HG02981 (cell line): ENCODE measurements at regions not wholly inside any gene's neighbourhood (a gene's known extent, or its start where the extent isn't known, plus 50 kb on each side); places are given as distances from the start of the nearest gene placed in this dataset.

Source experiments
- ATAC-seq: cut with Tn5 transposase; IDR thresholded peaks from one replicate; pipeline ENCODE4 v1.9.1; 2021; ENCODE audit warnings: mild to moderate bottlenecking, moderate library complexity; ENCODE audit not compliant: unreplicated experiment

DNA sequence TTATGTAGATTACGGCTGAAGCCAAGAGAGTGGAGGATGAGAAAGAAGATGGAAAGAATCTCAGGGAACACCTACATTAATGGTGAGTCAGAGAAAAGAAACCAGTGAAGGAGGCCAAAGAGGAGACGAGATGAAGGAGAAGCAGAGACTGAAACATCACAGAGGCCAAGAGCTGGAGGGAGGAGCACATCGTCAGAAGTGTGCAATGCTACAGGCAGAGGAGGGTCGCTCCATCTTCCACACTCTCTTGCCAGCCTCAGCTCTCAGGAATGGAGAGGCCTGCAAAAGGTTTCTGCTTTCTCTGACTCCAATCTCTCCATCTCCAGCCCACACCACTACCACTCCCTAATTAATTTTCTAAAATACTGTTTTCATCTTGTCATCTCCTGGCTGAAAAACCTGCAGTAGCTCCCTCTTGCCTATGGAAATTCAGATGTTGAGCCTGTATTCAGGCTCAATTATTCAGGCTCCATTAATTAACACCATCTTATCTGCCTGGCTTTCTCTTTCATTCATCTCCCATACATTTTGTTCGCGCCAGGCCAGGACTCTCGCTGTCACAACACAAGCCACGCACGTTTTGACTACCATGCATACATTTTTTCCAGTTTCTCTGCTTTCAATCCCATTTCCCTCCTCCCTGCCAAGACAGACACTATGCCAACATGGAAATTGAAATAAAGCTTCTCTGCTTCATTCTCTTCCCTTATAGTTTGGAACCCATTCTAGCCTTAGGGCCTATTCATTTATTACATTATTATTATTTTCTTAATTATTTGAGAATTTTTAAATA is 165.8 kb downstream of the INHBA start:
- ATAC-seq, result no peak

- ATAC-seq, result no peak
Measured at GRCh38 chr7:41536122-41536872, 166.6 kb downstream of the INHBA start.

- ATAC-seq, result no peak
Measured at GRCh38 chr7:41529831-41530230, 173.1 kb downstream of the INHBA start.

GRCh38 chr7:41524876-41525275 is 178.0 kb downstream of the INHBA start:
- no peak for ATAC-seq

DNA sequence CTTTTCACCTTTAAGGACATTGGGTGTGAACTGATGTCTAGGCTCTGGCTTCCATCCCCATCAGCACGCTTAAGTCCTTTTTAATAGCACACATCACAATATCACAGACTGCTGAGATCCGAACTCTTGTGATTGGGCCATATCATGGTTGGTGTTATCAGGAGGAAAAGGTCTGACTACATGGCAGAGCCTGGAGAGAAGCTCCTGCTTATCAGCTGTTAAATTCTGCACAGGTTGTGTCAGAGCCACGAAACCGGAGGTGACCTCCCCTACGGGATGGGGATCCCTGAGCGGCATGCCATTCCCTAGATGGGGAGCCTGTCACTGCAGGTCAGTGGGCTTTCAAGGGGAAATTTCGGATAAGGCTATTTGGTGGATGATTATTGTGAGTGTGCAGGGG is 182.4 kb downstream of the INHBA start:
- no peak for ATAC-seq

DNA sequence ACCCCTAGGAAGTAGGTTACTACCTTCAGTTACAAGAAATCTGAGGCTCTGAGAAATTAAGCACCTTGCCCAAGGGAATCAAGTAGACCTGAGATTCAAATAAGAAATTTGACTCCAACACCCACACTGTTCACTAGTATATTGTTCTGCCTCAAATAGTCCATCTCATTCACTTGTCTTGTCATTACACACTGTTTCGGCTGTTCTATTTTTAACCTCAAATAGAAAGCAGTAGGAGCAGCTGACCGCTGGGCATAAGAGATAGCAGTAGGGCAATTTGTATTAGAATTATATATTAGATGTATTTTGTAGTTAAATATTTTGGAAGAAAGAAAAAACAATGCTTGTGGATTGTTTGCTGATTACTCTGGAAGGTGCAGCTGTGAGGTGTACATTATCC is 185.1 kb downstream of the INHBA start:
- ATAC-seq, result no peak

DNA sequence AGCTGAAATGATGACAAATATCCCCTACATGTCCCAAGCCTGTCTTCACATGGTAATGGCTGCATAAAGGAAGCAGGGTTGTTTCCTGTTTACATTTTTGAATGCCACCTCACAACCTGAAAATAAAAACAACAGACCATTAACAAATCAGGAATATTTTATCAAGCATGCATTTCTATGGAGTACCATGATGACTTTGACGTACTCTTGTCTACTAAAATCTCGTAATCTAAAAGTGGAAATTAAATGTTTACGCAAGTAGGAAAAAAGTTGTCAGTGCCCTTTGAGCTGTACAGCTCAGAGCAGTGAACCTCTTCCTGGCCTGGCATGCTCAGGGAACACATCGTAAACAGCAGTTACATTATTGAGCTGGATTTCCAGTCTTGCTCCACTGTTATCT is 194.1 kb downstream of the INHBA start:
- no peak for ATAC-seq

DNA sequence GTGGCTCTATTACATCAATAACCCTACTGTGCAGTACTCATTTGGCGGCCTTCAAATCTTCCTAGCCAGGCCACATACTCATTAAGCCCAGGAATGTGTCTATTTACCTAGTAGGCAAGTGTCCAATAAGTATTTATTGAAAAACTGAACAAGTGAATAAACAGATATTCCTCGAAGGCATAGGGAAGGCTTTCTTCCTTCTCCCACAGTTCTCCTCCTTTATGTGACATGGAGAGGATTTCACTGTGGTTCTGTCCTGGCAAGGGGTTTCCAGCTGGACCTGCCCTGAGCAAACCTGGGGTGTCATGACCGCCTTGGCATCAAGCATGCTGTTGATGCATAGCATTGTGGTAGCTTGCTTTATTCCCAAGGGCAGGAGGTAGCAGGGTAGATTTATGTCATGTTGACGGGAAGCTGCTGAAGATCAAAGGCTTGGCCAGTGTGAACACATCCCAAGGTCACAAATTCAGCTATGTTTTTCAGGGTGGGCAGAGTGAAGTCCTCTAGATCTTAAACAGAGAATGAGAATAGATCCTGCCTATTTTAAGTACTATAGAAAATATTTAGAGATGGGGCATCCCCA is 195.1 kb downstream of the INHBA start:
- ATAC-seq, result no peak

DNA sequence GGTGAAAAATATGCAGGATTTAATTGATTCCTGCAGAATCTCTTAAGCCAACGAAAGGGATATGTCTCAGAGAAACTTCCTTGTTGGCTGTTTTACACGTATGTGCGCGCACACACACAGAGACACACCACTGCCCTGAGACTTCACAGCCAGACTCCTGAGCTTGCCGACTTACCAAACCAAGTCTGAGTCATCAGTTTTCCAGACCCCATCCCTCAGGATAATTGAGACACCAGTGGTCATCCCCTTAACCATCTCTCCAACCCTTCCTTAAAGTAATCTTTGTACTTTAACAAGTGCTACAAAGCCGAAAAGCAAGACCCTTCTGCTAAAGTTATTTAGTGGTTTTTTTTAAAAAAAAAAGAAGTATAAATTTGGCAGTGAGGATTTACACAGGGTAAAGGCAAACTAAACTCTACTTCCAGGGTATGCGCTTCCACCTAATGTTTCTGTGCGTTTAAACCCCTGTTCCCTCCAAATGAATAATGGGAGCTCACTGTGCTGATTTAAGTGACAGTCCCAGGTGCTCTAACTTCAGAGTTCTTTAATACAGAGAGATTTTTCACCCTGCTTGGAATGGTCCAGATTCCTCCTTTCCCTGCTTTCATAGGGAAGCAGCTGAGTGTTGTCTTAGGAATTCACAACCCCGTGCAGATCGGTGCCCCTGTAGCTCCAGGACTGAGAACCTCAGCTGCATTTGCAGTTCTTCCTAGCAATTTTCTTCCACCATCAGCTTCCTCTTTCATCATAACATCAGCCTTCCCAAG is 198.5 kb downstream of the INHBA start:
- no peak for ATAC-seq

- ATAC-seq, result no peak
Measured at GRCh38 chr7:41503438-41503837, 199.5 kb downstream of the INHBA start.

DNA sequence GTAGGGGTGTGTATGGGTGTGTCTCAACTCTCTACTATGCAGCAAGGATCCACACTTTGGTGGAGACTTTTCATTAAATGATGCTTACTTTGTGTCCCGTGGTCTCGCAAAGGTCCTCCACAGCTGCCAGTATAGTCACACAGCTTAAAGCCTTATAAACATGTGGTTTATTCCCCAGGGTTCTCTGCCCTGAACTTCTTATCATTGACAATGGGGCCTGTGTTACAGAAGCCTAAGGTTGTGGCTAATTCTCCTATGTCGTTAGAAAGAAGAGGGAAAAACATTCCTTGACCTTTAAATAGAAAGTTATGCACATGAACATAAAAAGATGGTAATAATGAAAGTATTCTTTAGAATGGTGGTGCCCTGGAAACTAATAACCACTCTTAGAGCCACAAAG is 201.4 kb downstream of the INHBA start:
- no peak for ATAC-seq

- no peak for ATAC-seq
Measured at GRCh38 chr7:41501006-41501405, 201.9 kb downstream of the INHBA start.

DNA sequence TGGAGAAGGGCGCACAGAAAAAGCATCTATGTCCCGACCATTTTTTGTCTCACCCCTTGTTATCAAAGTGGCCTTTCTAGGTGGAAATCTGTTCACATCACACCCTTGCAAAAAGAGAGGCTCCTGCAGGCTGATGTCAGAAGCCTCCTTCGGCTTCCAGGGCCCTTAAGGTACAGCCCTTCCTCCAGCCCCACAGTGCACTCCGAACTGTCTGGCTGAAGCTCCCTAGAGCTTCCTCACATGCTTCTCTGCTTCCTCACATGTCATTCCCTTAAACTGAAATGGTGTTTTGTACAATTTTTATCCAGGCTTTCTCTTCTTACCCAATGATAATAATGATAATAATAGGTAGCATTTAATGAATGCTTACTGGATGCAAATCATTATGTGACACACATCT is 210.3 kb downstream of the INHBA start:
- no peak for ATAC-seq

- ATAC-seq, result no peak
Measured at GRCh38 chr7:41491883-41492471, 210.9 kb downstream of the INHBA start.

GRCh38 chr7:41491308-41491707 is 211.6 kb downstream of the INHBA start:
- ATAC-seq, result no peak

DNA sequence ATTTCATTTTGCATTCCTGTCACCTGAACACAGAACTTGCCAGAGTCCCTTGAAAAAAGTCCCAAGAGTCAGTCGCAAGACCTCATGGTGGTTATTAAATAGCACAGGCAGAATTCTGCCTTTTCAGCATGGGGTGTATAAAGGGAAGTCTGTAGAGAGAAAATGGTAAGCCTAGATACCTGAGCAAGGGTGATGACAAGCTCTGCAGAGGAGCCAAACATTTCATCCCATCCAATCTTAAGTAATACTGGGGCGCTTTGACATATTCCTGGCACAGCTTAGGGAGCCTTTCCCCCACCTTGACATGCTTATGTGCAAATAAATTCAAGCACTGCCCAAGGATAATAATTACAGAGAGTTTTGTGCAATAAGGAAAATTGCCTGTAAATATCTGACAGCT is 213.0 kb downstream of the INHBA start:
- no peak for ATAC-seq

DNA sequence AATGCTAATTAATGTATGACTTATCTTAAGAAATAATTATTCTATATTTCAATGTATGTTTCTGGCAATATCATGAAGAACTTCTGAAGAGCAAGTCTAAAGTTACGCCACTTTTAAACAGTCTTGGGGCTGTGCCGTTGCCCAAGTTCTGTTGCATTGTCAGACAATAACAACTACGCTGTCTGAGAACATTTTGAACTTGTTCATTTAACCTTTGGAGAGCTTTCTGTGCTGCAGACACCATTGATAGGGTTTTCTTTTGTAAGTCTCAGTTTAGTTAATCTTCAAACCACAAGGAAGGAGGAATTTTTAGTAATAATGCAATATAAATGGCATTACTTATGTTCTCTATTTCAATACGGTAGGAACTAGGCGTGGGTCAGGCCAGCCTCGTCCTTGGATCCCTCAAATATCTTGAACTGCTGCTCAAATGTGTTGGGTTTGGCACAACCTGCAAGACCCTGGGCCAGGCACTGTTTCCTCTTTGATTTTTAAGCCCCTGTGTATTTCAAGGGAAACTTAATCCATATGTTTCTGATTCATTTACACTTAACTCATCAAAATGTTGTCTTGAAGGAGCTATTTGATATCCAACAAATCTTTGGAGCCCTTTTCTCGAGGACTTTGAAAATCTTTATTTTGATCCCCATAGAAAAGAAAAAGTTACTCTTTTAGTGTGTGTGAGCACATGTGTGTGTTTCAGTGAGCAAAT is 215.5 kb downstream of the INHBA start:
- ATAC-seq, result no peak

DNA sequence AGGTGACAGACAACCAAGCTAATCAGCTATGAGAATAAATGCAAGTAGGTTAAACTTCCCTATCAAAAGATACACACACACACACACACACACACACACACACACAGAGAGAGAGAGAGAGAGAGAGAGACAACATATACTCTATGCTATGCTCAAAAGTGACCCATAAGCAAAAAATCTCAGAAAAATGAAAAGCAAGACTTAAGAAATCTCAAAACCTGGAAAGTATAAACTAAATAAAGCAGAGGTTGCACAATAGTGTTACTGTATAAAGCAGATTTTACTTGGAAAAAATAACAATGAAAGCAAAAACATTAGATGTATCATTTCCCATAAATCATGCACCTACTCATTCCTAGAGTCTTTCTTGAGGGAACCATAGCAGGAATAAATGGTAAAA is 221.5 kb downstream of the INHBA start:
- ATAC-seq, result no peak

GRCh38 chr7:41478187-41478586 is 224.7 kb downstream of the INHBA start:
- ATAC-seq, result no peak

- no peak for ATAC-seq
Measured at GRCh38 chr7:41476460-41476803, 226.5 kb downstream of the INHBA start.
